HG03025 (cell line): ENCODE measurements at regions not wholly inside any gene's neighbourhood (a gene's known extent, or its start where the extent isn't known, plus 50 kb on each side); places are given as distances from the start of the nearest gene placed in this dataset.
"Not testable (repeated sequence)": the region's sequence is repeated elsewhere in the genome, so short reads cannot be mapped to it uniquely, and the experiment has no call there.

Source experiments
- ATAC-seq: cut with Tn5 transposase; IDR thresholded peaks from one replicate; pipeline ENCODE4 v1.9.1; 2021; ENCODE audit warnings: mild to moderate bottlenecking, moderate library complexity; ENCODE audit not compliant: unreplicated experiment, low FRiP score

DNA sequence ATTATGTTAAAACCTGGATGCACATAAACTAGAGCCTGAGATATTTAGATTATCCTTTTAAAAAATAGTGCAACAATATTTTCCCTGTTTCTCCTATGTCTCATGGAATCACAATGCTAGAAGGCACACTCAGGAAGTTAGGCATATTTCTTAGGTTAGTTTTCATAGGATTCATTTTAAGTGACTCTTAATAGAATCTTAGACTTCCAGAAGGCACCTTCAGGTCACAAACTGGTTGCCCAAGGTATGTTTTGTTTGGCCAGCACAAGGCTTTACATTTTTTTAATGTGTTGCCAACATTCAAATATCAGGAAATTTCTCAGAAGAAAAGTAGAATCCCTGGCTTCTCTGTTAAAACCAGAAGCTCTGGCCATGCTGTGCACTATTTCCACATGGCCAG lies 129.3 kb downstream of the LNPK start:
- ATAC-seq: no peak

DNA sequence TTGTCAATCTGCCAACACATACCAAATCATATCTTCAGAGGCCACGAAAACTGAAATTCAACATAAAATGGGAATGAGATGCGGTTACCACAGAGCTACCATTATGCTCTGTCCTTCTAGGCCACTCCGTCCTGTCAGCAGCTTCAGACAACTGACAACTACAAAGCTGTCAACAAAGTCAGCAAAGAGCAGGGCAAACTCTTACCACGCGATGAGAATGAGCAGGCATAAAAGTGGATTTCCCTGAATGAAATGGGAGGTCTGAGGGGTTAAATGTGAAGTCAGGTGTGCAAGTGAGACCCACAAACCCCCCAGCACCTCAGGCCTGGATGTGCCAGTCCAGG lies 130.1 kb downstream of the LNPK start:
- no peak for ATAC-seq

DNA sequence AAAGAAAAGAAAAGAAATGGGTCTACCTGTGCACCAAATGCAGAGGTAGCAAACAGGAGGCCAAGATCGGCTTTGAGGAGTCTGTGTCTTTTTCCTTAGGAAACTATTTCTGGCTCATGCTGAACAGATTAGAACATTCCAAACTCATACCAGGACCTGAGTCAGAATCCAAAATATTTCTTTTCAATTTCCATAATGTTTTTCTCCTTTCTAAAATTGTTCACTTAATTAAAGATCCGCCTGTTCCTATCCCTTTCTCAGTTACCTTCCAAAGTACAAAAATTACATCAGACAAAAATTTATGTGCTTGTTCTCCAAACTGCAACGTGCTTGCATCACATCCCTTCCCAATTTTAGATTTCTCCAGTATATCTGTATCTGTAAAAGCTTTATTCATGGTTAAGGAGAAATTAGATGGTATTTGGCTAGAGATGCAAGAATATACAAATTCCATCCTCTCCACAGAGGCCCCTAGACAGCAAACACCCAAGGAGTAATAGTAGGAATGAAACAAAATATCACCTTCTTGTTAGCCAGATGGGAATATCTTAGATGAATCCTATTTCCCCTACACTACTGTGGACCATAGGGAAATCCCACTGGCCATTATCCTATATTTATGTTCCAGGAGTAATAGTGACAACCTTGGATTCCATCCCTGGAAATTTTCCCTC lies 130.6 kb downstream of the LNPK start:
- ATAC-seq: no peak

DNA sequence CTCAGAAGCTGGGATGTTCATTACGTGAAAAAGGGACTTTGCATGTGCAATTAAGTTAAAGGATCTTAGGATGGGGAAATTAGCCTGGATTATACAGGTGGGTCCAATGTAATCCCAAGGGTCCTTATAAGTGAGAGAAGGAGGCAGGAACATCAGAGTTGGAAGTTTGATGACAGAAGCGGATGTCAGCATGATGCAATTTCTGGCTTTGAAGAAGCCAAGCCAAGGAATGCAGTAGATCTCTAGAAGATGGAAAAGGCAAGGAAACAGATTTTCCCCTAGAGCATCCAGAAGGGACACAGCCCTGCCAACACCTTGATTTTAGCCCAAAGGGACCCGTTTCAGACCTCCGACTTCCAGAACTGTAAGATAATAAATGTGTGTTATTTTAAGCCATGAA lies 136.4 kb downstream of the LNPK start:
- no peak for ATAC-seq

DNA sequence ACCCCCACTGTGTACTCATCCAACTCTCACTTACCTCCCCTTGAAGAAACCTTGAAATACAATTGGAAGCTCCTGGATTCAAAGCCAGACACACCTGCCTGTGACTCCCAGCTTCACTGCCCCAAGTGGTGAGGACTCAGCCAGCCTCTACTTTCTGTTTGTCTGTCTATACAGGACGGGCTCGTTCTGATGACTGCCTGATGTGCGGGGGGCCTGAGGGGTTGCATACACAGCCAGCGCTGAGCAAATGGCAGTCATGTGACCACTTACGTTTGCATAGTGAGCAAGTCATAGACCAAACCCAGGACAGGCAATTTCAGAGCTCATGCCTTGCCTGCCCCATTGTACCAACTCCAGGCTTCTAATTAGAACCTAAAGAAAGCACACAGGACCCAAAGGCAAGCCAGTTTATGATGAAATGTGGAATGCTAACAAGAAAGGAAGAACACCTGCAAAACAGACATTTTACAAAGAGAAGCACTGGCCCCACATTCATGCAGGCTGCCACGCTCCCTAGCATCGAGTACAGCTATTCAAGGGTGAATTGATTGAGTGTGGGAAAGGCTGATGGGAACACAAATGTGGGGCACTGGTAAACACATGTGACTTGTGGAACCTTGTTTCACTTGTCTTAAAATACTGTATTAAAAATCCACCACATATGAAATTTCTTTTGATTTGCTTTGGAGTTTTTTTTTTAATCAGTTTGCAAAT lies 137.8 kb downstream of the LNPK start:
- no peak for ATAC-seq

DNA sequence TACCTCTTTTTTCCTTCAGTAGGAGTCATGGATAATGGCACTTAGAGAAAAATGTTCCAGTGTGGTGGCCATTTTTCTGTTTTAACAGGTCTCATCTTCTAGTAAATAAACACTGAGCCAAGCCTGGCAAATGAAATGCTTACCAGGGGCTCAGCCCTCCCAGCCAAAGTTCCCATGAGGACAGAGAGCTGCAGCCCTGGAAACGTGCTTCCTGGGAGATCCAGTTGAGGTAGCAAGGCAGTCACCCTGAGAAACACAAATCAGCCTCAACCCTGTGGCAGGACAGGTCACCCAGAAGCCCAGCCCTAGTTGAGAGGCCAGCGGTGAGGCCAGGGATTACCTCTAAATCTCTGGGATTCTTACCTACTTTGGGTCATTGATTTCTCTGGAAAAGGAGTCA lies 140.1 kb downstream of the LNPK start:
- ATAC-seq: no peak

DNA sequence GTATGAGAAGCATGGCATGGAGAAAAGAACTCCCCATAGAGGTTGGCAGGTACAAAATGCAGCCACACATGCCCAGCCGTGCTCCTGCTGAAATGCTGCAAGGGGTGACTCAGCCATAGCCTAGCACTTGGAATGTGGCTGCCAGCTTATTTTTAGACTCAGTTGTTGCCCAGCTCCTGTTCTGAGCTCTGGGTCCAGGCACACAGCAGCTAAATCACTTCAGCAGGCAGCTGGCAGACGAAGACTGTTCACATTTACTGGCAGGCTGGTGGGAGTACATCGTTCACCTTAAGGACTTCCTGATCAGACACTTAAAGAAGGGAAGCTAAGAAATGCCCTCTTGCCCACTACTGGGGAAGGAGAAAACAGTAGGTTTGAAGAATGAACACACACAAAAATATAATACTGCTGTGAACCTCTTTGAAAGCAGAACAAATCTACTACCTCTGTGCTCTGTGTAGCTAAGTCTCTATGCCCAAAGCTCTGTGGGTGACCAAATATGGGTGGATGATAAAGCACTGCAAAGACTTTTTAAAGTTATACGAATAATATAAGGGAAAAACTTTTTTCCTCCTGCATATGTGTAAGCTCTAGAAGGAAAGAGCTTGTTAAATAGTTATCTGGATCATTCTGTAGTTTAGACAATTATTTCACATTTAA lies 146.1 kb downstream of the LNPK start:
- ATAC-seq: no peak

DNA sequence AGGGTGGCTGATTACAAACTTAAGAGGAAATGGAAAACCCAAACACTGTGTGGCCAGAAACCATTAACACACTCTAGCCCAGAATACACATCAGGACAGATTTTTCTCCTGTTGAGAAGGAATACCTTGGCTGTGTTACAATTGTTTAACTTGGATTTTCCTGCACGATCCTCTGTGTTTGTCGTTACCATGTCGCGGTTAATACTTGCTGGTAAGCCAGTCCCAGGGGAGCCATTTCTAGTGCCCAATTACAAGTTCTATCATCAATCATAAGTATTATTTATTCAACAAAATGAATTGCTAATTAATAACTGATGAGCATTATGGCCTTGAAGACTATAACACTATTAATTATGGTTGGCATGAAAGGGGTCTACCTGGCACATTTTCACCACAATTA lies 146.8 kb downstream of the LNPK start:
- ATAC-seq: no peak

DNA sequence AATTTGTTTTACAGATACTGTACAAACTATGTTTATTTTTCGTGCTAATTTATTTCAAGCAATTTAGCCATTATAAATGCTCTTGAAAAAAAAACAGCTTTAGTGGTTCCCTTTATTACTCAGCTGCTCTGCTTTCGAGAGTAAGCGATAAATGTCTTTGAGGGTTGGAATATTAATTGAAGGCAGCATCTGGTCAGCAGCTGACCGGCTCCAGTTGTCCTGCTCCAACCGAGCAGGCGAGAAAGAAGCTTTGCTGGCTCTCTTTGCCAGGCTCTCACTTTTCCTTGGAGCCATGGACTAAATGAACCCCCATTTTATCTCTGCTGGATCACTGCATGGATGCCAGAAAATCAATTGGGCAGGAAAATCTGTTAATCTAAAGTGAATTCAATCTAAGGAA lies 147.4 kb downstream of the LNPK start:
- ATAC-seq: no peak

DNA sequence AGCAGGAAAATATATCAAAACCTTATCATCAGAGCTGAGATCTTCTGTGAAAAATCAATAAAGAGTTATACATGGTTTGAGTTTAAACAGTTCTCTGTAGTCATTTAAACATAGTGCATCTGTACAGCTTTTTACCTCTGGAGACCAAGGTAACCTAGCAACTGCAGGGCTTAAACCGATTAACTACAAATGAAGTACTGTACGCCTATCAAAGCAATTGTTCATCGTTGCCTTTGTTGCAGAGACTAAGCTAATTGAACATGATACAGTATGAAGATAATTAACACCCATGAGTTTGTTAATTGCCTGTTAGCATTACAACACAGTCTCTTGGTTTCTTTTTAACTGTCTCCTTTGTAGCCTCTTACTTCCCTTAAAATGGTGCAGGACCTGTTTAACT lies 147.9 kb downstream of the LNPK start:
- ATAC-seq: no peak

DNA sequence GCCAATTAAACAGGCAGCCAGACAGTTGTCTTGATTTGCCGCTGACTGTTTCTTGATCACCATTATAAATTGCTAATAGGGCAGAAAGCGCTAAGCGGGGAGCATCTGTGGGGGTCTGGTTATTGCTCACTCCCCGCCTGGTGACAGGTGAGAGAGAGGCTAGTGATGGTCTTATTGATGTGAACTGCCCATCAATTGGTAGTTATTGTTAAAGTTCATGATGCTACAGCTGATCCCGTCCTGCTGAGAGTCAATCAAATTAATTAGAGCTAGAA lies 148.5 kb downstream of the LNPK start:
- ATAC-seq: no peak

DNA sequence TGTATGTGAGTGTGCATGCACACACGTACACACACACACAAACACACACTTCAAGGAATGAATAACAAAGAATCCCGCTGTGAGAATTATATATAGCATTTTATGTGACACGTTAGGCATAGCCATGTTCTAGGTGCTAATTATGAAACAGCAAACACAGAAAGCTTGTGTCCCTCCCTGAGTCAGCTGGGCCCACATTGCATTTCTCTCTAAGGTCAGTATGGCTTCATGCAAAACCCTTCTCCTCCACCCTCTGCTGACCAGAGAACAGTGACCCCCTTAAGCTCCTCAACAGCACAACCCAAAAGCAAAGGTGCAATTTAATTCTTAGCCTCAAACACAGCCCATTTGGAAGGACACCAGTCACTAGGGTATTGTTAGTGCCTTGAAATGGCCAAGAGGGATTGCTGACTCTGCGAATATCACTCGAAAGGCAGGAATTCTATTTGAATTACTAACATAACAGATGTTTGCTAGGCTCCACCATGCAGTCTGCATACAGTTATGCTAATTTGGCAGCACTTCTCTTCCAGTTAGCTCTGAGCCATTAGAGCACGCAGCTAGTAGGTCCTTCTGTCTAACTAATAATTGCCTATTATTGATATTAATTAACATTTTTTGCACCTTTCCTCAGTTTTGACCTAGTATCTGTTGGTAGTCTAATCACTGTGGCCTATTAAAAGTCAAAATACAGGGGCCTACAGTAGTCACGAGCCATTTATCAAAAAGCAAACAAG lies 149.0 kb downstream of the LNPK start:
- ATAC-seq: no peak

DNA sequence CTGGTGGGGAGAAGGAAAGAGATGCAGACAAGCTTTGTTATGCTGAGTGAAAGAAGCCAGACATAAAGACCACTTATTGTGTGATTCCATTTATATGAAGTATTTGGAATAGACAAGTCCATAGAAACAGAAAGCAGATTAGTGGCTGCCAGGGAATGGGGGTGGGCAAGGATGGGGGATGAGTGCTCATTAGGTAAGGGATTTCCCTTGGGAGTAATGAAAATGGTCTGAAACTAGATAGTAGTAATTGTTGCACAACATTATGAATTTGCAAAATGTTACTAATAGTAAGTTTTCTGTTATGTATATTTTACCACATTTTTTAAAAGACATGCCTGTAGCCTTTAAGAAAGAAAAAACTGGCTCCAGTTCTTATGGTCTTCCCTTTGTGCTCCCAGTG lies 154.9 kb downstream of the LNPK start:
- ATAC-seq: no peak

DNA sequence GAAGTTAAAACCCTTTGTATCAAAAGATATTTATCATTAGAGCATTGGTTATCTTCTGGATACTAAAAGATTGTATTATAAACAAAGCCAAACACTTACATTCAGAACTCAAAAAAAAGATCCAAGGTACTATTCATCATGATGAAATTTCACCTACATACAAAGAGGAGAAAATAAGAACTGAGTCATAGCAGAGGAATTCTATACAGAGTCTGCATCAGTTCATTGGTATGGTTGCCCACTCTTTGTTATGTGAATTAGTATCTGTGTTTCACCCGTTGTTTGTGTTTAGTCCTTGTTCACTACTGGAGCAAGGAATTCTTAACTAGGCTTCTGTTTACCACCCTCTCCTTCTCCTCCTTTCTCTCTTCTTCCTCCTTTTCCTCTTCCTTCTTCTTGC lies 157.9 kb downstream of the LNPK start:
- no peak for ATAC-seq

DNA sequence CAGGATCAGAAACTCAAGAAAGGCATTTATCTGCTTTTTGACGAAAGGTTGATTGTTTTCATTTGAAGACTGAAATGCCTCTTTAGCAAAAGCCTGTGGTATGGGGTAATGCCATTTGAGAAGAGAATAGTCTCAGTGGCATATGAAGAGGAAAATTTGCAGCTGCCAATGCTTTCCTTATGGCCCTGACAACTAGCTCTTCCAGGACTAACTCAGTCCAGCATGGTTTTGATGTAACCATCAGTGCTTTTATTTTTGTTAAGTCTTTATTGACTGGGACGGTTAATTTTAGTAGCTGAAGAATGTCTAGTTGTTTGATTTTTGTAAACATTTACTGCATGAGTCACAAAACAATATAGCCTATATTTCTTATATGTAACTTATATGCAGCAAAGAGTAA lies 158.4 kb downstream of the LNPK start:
- ATAC-seq: no peak

DNA sequence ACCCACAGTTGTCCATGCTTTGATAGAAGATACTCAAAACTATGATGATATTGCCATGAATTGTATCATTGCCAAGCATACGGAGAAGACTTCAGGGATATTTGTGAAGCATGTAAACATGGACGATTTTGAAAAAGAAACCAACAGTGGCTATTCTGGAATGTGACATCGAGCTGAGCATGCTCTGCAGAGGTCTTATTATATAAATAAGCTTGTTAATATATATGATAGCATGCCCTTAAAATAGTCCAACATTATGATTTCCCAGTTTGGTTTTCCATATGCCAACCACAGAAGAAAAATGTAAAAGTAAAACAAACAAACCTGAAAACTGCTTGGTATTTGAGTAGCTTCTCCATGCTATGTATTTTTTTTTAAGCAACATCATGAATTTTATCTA lies 159.1 kb downstream of the LNPK start:
- no peak for ATAC-seq

DNA sequence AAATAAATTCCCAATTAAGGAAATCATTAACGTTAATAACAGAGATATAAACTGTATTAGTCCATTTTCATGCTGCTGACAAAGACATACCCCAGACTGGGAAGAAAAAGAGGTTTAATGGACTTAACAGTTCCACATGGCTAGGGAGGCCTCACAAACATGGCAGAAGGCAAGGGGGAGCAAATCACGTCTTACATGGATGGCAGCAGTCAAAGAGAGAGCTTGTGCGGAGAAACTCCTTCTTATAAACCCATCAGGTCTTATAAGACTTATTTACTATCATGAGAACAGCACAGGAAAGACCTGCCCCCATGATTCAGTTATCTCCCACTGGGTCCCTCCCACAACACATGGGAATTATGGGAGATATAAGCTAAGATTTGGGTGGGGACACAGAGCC lies 161.3 kb downstream of the LNPK start:
- not testable (repeated sequence) for ATAC-seq

DNA sequence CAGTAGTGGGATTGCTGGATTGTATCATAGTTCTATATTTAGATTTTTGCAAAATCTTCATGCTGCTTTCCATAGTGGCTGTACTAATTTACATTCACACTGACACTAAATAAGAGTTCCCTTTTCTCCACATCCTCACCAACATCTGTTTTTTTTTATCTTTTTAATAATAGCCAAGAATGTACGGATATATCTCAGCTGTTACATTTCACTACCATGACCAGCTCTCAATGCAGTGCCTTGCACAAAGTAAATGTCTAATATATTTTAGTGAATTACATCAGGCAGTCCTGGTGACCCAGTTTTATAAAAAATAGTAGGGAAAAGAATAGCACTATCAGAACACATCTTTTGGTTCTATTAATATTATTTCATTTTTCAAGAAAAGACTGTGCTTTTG lies 161.8 kb downstream of the LNPK start:
- no peak for ATAC-seq

DNA sequence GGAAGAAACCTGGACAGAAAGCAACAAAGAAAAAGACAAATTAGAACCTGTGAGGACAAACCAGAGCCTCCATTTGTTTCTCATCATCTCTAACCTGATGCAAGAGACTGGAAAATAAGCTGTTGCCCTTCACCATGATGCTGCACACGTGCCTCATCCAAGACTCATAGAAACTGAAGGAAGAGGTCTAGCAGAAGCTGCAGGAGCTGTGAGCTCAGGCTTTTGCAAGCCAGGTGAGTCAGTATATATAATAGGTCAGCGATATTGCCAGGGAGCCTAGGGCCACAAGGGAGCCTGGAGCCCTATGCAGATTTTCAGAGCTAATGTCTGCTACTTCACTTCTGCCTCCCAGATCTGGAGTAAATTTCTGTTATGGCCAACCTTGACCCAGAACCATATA lies 163.1 kb downstream of the LNPK start:
- ATAC-seq: no peak

DNA sequence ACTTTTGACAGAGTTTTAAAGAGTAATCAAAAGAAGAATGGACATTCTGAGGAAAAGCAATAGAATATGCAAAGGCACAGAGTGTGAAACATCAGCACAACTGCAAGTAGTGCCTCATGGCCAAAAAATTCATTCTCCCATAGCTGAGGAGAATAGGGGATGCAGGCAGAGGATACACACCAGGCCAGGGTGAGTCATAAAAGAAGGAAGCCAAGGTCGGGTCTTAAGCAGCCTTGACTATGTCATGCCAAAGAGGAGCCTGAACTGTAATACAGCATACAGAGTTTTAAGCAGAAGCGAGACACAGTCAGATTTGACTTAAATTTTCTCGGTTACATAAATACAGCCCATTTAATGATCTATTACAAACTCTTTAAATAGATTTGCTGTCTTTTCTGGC lies 165.0 kb downstream of the LNPK start:
- no peak for ATAC-seq

DNA sequence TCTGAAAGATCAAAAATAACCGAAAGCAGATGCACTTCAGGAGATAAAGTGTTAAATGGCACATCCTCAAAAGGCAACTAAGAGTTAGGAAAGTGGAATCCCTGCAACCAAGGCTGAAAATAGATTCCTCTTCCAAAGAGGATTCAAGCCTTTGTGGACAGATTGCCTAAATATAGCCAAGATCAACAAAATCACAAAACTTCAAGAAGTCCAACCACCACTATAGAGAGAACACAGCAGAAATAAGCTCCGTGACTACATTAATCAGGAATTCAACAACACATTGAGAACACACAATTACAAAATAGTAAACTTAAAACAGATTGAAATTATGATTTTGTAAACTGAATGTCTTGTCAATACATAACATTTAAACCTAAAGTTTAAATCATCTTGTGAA lies 165.7 kb downstream of the LNPK start:
- no peak for ATAC-seq

DNA sequence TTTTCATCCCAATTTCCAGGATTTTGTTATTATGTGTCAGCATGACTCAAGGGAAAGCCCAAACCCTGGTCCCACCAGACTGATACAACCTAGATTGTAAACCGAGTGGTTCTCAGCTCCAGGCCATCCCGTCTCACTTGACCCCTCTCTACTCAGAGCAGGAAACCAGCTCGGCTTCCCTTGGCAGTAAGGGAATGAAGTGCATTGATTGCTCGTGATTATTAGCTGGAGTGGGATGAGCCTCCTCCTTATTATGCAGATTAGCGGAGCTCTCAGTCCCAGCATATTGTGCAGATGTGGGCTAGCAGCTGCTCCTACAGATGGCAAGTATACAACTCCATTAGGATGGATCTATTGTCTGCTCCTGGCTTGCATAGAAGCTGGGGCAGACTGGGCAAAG lies 167.6 kb downstream of the LNPK start:
- no peak for ATAC-seq
